Keratinocyte (primary cell): ENCODE measurements at regions not wholly inside any gene's neighbourhood (a gene's known extent, or its start where the extent isn't known, plus 50 kb on each side); places are given as distances from the start of the nearest gene placed in this dataset.

Experiments
- DNase-seq: peaks from one replicate; pipeline ENCODE4 v3.0.0-alpha.2; 2011; ENCODE audit warnings: low read depth, missing footprints, low spot score
- FAIRE-seq: peaks from 2 replicates; lab custom pipeline; 2011; peaks lifted over from hg19 to GRCh38; lab: Jason Lieb, UNC
- H2AFZ ChIP-seq: 2 replicates; pipeline ENCODE4 v1.6.0; 2012; ENCODE audit warnings: low read length, control low read depth, inconsistent platforms; ENCODE audit not compliant: control insufficient read depth
- H3K27ac ChIP-seq: 2 replicates; pipeline ENCODE4 v1.5.1; 2011; ENCODE audit warnings: low read length; ENCODE audit not compliant: control insufficient read depth, insufficient read depth
- H3K27me3 ChIP-seq: 3 replicates; pipeline ENCODE4 v1.6.0; 2011; ENCODE audit warnings: low read length; ENCODE audit not compliant: control insufficient read depth, insufficient read depth; ENCODE audit errors: extremely low read depth
- H3K36me3 ChIP-seq, 2 experiments: 2 replicates in 1 of 2; 3 replicates in 1 of 2; pipeline ENCODE4 v1.5.1; 2011; ENCODE audit warnings: low read length in 2 of 2, mild to moderate bottlenecking in 1 of 2; ENCODE audit not compliant: control insufficient read depth in 2 of 2, insufficient read depth in 2 of 2; ENCODE audit errors: extremely low read depth in 1 of 2
- H3K4me1 ChIP-seq: 3 replicates; pipeline ENCODE4 v1.5.1; 2011; ENCODE audit warnings: low read length; ENCODE audit not compliant: control insufficient read depth, insufficient read depth; ENCODE audit errors: extremely low read depth
- H3K4me2 ChIP-seq: 3 replicates; pipeline ENCODE4 v1.6.0; 2011; ENCODE audit warnings: low read depth, low read length; ENCODE audit not compliant: control insufficient read depth, insufficient read depth; ENCODE audit errors: extremely low read depth
- H3K4me3 ChIP-seq, 3 experiments: fragments of 200-600 bp in 1 of 3; sonication (generic) in 1 of 3; 2 replicates in 2 of 3; 3 replicates in 1 of 3; pipeline ENCODE4 v1.5.1; 2011 to 2016; ENCODE audit warnings: low read length in 3 of 3, mild to moderate bottlenecking in 3 of 3, control low read depth in 2 of 3, inconsistent platforms in 1 of 3, low read depth in 1 of 3, mixed read lengths in 1 of 3, mixed run types in 1 of 3, moderate library complexity in 1 of 3; ENCODE audit not compliant: control insufficient read depth in 2 of 3, insufficient read depth in 2 of 3; ENCODE audit errors: extremely low read depth in 1 of 3
- H3K79me2 ChIP-seq: 2 replicates; pipeline ENCODE4 v1.6.0; 2012; ENCODE audit warnings: low read length; ENCODE audit not compliant: control insufficient read depth, insufficient read depth
- H3K9ac ChIP-seq: 3 replicates; pipeline ENCODE4 v1.6.0; 2011; ENCODE audit warnings: low read length; ENCODE audit not compliant: control insufficient read depth, insufficient read depth; ENCODE audit errors: extremely low read depth
- H3K9me1 ChIP-seq: 3 replicates; pipeline ENCODE4 v1.6.0; 2011; ENCODE audit warnings: low read length; ENCODE audit not compliant: control insufficient read depth, insufficient read depth; ENCODE audit errors: extremely low read depth
- H3K9me3 ChIP-seq: 2 replicates; pipeline ENCODE4 v1.5.1; 2012; ENCODE audit warnings: low read depth, low read length; ENCODE audit not compliant: control insufficient read depth
- H4K20me1 ChIP-seq: 3 replicates; pipeline ENCODE4 v1.6.0; 2011; ENCODE audit warnings: low read length; ENCODE audit not compliant: control insufficient read depth, insufficient read depth; ENCODE audit errors: extremely low read depth
- CTCF ChIP-seq, 3 experiments: IDR thresholded peaks in 1 of 3; conservative IDR thresholded peaks in 1 of 3; optimal IDR thresholded peaks in 1 of 3; 2 replicates in 2 of 3; 3 replicates in 1 of 3; pipeline versions ENCODE3 to v1.5.1; 2011; ENCODE audit warnings: low read length in 3 of 3, mild to moderate bottlenecking in 3 of 3, moderate library complexity in 2 of 3, control low read depth in 1 of 3, inconsistent platforms in 1 of 3; ENCODE audit not compliant: insufficient read depth in 2 of 3; ENCODE audit errors: extremely low read depth in 1 of 3
- EZH2 ChIP-seq: IDR thresholded peaks from one replicate; pipeline ENCODE4 v1.6.1; 2012; ENCODE audit warnings: inconsistent platforms, mild to moderate bottlenecking, low read length, moderate library complexity
- dilution Hi-C: fragments of 300-500 bp; cut with MboI; formaldehyde crosslinking; loops from one replicate; pipeline ENCODE4 v1.7.0; 2020; ENCODE audit warnings: low sequenced_read_pairs; ENCODE audit not compliant: extremely low pct_ligation_motif_present

GRCh38 chr1:78715181-78715661, 65.6 kb downstream of the IFI44 start:
- Histone ChIP-seq H3K4me2 (no peak overlapping the region), H3K9me1 (no peaks in the 10 kb centered on the region), H3K9me3 (no peaks in the 10 kb centered on the region), H4K20me1 (no peaks in the 10 kb centered on the region), H3K79me2 (no peaks in the 10 kb centered on the region), H3K36me3 (no peaks in the 10 kb centered on the region), H3K4me1 (no peaks in the 10 kb centered on the region), H3K4me3 (no peak overlapping the region), H3K9ac (no peak overlapping the region), H3K27me3 (no peaks in the 10 kb centered on the region), H2AFZ (no peak overlapping the region), H3K27ac (no peak overlapping the region)
- dilution Hi-C loops, result no loop called here
- FAIRE-seq (no peak), DNase-seq (no peak)
- TF ChIP-seq CTCF (optimal IDR thresholded peaks at IDR 0.05 in 1 of 3, IDR thresholded peaks at IDR 0.05 in 1 of 3, conservative IDR thresholded peaks at IDR 0.05 in 1 of 3; ENCODE audit: extremely low read depth in 1 of 3, insufficient read depth in 2 of 3, low read length in 3 of 3) (no peak), EZH2 (no peak)

GRCh38 chr1:78716186-78716585, 66.6 kb downstream of the IFI44 start:
- dilution Hi-C loops, result no loop called here
- no peaks in the 10 kb centered on the region for H3K36me3 ChIP-seq
- no peaks in the 10 kb centered on the region for H3K4me1 ChIP-seq
- no peaks in the 10 kb centered on the region for H3K9me1 ChIP-seq
- no peaks in the 10 kb centered on the region for H3K27me3 ChIP-seq
- H3K4me2 ChIP-seq, result no peak overlapping the region
- H3K79me2 ChIP-seq, result no peaks in the 10 kb centered on the region
- H3K9me3 ChIP-seq, result no peaks in the 10 kb centered on the region
- TF ChIP-seq EZH2, result no peak
- TF ChIP-seq CTCF (optimal IDR thresholded peaks at IDR 0.05 in 1 of 3, IDR thresholded peaks at IDR 0.05 in 1 of 3, conservative IDR thresholded peaks at IDR 0.05 in 1 of 3; ENCODE audit: extremely low read depth in 1 of 3, insufficient read depth in 2 of 3, low read length in 3 of 3), result no peak
- H3K4me3 ChIP-seq, result no peak overlapping the region
- no peaks in the 10 kb centered on the region for H4K20me1 ChIP-seq
- DNase-seq (no peak), FAIRE-seq (no peak)
- no peak overlapping the region for H2AFZ ChIP-seq
- no peak overlapping the region for H3K27ac ChIP-seq
- H3K9ac ChIP-seq, result no peak overlapping the region
